Mammary epithelial cell (primary cell): ENCODE measurements at regions not wholly inside any gene's neighbourhood (a gene's known extent, or its start where the extent isn't known, plus 50 kb on each side); places are given as distances from the start of the nearest gene placed in this dataset.
A peak's percentile ranks its signal among the peaks of the same experiment; 100 is the strongest.

ENCODE experiments used
- CTCF ChIP-seq, 2 donors: IDR thresholded peaks in 1 of 2; conservative IDR thresholded peaks in 1 of 2; 2 replicates each; pipeline ENCODE4 v1.5.1; 2011 to 2012; ENCODE audit warnings: inconsistent platforms in 2 of 2, low read length in 2 of 2, mild to moderate bottlenecking in 2 of 2, control low read depth in 1 of 2, low read depth in 1 of 2; ENCODE audit not compliant: insufficient read depth in 1 of 2; ENCODE audit errors: extremely low read depth in 1 of 2
- EZH2 ChIP-seq: IDR thresholded peaks from 2 replicates; pipeline ENCODE4 v1.6.1; 2012; ENCODE audit warnings: low read length, inconsistent platforms, borderline replicate concordance

- TF ChIP-seq EZH2 = no peak
- TF ChIP-seq CTCF (conservative IDR thresholded peaks at IDR 0.05 in 1 of 2, IDR thresholded peaks at IDR 0.05 in 1 of 2; ENCODE audit: extremely low read depth in 1 of 2, insufficient read depth in 1 of 2, low read depth in 1 of 2, low read length in 2 of 2) = peak in 1 of 2 donors; percentile 19
Measured at GRCh38 chr2:53268086-53268485, 499.5 kb upstream of the CHAC2 start.
